Memory B cell (primary cell): ENCODE measurements at regions not wholly inside any gene's neighbourhood (a gene's known extent, or its start where the extent isn't known, plus 50 kb on each side); places are given as distances from the start of the nearest gene placed in this dataset.

Source experiments
- ATAC-seq: fragments of 150-1000 bp; cut with Tn5 transposase; 2 replicates; pipeline ENCODE4 v1.10.0; 2021; ENCODE audit warnings: low read depth, mild to moderate bottlenecking, moderate library complexity
- DNase-seq, 2 donors: peaks; one replicate each; pipeline ENCODE4 v3.0.0; 2022; ENCODE audit warnings: low spot score in 2 of 2
- H3K27ac Mint-ChIP-seq: one replicate; pipeline ENCODE4 v1.8.0; 2022; ENCODE audit warnings: mild to moderate bottlenecking, moderate library complexity, mixed read lengths
- H3K27me3 Mint-ChIP-seq: one replicate; pipeline ENCODE4 v1.8.0; 2022; ENCODE audit warnings: mixed read lengths
- H3K36me3 Mint-ChIP-seq: one replicate; pipeline ENCODE4 v1.8.0; 2022; ENCODE audit warnings: mild to moderate bottlenecking, mixed read lengths
- H3K4me1 Mint-ChIP-seq: one replicate; pipeline ENCODE4 v1.8.0; 2022; ENCODE audit warnings: mixed read lengths
- H3K4me3 Mint-ChIP-seq: one replicate; pipeline ENCODE4 v1.8.0; 2022; ENCODE audit warnings: mild to moderate bottlenecking, moderate library complexity, mixed read lengths
- H3K9me3 Mint-ChIP-seq: one replicate; pipeline ENCODE4 v1.8.0; 2022; ENCODE audit warnings: mixed read lengths

DNA sequence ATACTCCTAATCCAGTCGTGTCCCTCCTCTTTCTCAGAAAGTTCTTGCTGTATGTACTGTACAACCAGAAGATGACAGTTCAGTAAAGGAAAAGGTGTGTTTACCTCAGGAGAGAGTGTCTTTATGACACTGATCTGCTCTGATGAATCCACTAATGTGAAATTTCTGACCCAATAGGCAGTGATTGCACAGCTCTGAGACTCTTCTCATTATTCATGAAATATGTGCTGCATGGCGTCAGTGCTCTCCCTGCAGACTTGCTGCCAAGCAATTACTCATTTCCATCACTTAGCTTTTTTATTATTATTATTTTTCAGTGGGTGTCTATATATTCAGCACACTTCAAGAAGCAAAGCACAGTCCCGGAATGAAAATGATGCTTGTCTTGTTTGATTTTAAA is 389.0 kb downstream of the RASEF start:
- ATAC-seq (no peak), DNase-seq (no peak)
- Mint-ChIP-seq H3K4me1 (no peaks in the 10 kb centered on the region), H3K4me3 (no peak overlapping the region), H3K9me3 (no peaks in the 10 kb centered on the region), H3K27me3 (peaks cover 4% of the 10 kb centered on the region), H3K36me3 (no peaks in the 10 kb centered on the region), H3K27ac (no peak overlapping the region)

DNA sequence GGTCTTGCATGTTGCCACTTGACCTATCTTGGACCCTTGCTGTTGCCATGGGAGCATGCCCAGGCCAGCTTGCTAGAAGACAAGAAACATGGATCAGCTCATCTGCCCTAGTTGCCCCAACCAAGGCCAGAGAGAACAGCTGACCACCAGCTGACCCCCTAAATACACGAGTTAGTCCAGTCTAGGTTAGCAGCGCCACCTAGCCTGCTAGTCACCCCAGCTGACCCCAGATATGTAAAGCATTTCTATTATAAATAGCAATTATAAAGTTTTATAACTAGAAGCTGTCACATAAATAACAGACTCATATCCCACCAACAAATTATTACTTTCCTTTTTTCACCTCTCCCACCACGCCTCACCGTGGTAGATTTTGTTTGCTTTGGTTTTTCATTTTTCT is 387.8 kb downstream of the RASEF start:
- peaks cover 4% of the 10 kb centered on the region for H3K27me3 Mint-ChIP-seq
- H3K36me3 Mint-ChIP-seq: no peaks in the 10 kb centered on the region

DNA sequence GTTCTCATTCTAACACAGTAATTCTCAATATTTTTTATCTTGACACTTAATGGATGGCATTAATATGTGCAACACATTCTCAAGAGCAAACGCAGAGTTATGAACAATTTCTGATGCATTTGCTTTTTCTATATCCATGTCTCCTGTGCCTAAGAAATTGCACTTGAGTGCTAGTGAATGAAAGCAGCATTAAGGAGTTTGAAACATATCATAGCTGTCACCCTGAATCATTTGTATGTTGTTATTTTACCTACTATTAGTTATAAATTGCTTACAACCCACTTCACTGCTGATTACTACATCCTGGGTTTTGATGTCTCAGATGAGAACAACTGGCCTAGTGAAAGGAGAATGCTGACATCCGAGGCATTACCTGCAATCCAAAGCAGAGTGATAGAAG is 387.3 kb downstream of the RASEF start:
- Mint-ChIP-seq H3K4me1 (no peaks in the 10 kb centered on the region), H3K36me3 (no peaks in the 10 kb centered on the region), H3K4me3 (no peak overlapping the region), H3K9me3 (no peaks in the 10 kb centered on the region), H3K27ac (no peak overlapping the region), H3K27me3 (peaks cover 4% of the 10 kb centered on the region)
- DNase-seq: no peak
- no peak for ATAC-seq

More for the DNA sequence above, 387.8 kb downstream of the RASEF start:
- ATAC-seq: no peak
- Mint-ChIP-seq H3K4me3 (no peak overlapping the region), H3K27ac (no peak overlapping the region), H3K4me1 (no peaks in the 10 kb centered on the region), H3K9me3 (no peaks in the 10 kb centered on the region)
- DNase-seq: no peak

DNA sequence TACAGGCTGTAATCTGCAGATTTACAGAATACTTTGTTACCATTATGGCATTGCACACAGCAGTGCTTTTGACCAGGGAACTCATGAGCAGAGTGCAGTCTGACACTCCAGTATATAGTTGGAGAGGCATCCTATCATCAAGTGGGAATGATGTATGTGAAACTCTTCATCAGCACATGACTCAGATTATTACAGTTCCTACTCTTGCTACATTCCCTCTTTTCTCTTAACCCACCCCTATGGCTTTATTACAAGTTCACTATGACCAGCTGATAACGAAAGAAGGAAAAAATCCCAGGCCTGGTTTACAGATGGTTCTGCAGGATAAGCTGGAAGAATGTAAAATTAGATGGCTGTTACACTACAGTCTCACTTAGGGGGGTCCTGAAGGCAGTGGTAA is 385.9 kb downstream of the RASEF start:
- no peaks in the 10 kb centered on the region for H3K36me3 Mint-ChIP-seq
- DNase-seq (no peak), ATAC-seq (no peak)
- no peak overlapping the region for H3K27ac Mint-ChIP-seq
- no peaks in the 10 kb centered on the region for H3K4me1 Mint-ChIP-seq
- H3K27me3 Mint-ChIP-seq: peaks cover 2% of the 10 kb centered on the region
- H3K4me3 Mint-ChIP-seq: no peak overlapping the region
- no peaks in the 10 kb centered on the region for H3K9me3 Mint-ChIP-seq

DNA sequence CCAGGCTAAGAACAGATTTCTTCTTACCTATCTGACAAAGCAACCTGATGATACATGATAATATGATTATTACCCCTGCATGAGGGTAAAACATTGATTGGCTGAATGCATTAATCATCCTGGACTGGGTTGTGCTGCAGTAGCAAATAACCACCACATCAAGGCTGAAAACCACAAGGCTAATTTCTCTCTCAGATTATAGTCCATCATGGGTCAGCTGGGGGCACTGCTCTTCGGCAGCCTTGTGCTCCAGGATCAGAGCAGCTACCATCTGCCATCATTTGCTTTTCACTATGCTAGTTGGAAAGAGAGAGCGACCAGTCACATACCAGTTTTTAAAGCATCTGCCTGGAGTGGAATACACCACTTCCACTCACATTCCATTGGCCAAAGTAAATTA is 383.5 kb downstream of the RASEF start:
- no peak for ATAC-seq
- peaks cover 2% of the 10 kb centered on the region for H3K27me3 Mint-ChIP-seq
- H3K36me3 Mint-ChIP-seq: no peaks in the 10 kb centered on the region
- H3K4me3 Mint-ChIP-seq: no peak overlapping the region
- H3K9me3 Mint-ChIP-seq: no peaks in the 10 kb centered on the region
- H3K27ac Mint-ChIP-seq: no peak overlapping the region
- no peak for DNase-seq
- H3K4me1 Mint-ChIP-seq: no peaks in the 10 kb centered on the region

DNA sequence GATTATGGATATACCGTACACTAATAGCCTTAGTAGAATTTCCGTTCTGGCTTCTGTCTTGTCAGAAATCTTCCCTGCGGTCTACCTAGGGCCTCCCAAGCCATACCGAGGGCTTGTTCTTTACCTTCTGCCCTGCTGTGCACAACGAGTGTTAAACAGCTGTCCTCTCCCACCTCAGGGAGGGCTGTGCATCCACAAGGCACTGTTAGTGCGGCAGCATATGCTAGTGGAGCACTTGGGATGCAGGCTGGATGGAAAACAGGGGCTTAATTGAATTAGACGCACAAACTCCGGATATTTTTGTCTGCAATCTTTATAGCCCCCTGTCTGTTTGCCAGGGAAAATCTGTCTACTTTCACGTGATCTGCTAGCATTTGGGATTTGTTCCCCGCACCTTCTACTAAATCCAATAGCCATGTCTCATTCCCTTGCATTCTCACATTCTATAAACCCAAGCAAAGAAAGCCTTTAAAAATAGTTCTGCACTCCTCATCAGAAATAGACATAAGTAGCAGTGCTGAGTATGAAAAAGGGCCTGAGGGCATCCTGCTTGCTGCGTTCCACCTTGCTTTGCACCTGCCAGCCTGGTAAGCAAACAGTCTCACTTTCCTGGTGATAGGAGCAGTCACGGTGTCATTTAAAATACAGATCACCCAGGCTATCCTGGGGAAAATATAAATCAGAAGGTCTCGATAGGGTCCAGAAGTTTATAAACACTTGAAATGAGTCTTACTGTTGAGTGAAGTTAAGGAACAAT is 382.6 kb downstream of the RASEF start:
- no peak overlapping the region for H3K4me3 Mint-ChIP-seq
- no peak overlapping the region for H3K27ac Mint-ChIP-seq
- ATAC-seq: no peak
- H3K4me1 Mint-ChIP-seq: no peaks in the 10 kb centered on the region
- no peaks in the 10 kb centered on the region for H3K9me3 Mint-ChIP-seq
- DNase-seq: no peak
- H3K36me3 Mint-ChIP-seq: no peaks in the 10 kb centered on the region
- no peaks in the 10 kb centered on the region for H3K27me3 Mint-ChIP-seq

DNA sequence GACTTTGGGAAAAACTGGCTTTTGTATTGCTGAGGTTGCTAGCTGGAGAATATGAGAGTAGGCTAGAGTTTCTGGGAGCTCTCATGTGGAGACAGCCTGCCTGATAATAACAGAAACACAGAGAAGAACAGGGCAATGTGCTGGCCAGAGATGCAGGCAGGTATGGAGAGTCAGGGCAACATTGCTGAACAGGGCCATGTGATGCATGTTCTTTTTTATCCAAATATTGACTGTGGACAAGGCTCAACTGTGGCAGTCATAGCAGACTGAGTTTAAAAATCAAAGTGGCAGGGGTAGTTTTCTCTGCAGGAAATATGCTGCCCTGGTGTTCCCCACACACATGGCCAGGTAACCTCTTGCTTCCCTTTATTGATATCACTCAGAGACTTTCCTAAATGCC is 381.1 kb downstream of the RASEF start:
- Mint-ChIP-seq H3K4me3 (no peak overlapping the region), H3K9me3 (no peaks in the 10 kb centered on the region), H3K4me1 (no peaks in the 10 kb centered on the region), H3K27me3 (no peaks in the 10 kb centered on the region), H3K36me3 (no peaks in the 10 kb centered on the region), H3K27ac (no peak overlapping the region)
- no peak for DNase-seq
- ATAC-seq: no peak

DNA sequence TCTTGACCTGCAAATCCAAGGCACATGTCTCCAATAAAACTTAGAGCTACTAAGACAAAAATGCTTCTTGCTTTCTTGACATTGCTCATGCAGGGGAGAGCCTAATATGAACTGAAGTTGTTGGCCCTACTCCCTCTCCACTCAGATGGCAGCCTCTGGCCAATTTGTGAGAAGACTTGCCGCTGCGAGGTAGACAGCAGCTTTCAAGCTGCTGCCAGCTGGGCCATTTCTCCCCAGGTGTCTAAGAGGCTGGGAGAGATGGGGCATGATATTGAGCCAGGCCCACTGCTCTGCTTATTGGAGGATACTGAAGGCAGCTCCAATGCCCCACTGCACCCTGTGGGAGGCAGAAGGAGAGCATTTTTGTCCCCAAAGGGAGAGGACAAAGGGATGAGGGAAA is 380.5 kb downstream of the RASEF start:
- H3K27me3 Mint-ChIP-seq: no peaks in the 10 kb centered on the region
- H3K4me1 Mint-ChIP-seq: no peaks in the 10 kb centered on the region
- no peaks in the 10 kb centered on the region for H3K9me3 Mint-ChIP-seq
- no peak overlapping the region for H3K27ac Mint-ChIP-seq
- no peak overlapping the region for H3K4me3 Mint-ChIP-seq
- H3K36me3 Mint-ChIP-seq: no peaks in the 10 kb centered on the region
- no peak for ATAC-seq
- DNase-seq: no peak

DNA sequence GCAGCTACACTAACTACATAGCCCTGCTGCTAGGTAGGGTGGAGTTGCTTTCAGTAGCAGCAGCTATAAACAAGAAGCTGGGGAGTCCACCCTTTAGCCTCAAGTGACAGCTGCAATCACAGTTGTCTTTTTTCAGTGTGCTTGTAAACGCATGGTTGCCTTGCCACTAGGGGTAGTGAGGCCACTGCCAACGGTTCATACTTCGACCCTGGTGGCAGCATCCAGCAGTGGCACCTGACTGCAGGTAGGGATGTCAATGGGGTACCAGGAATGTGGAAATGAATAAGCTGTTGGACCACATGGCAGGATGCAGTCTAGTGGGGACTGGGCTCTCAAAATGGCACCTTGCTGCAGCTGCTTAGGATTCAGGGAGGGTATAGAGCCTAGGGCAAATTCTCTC is 367.2 kb downstream of the RASEF start:
- Mint-ChIP-seq H3K36me3 (no peaks in the 10 kb centered on the region), H3K9me3 (peaks cover 11% of the 10 kb centered on the region), H3K27ac (no peak overlapping the region), H3K4me3 (no peak overlapping the region), H3K27me3 (no peaks in the 10 kb centered on the region), H3K4me1 (no peaks in the 10 kb centered on the region)
- DNase-seq: no peak
- no peak for ATAC-seq

DNA sequence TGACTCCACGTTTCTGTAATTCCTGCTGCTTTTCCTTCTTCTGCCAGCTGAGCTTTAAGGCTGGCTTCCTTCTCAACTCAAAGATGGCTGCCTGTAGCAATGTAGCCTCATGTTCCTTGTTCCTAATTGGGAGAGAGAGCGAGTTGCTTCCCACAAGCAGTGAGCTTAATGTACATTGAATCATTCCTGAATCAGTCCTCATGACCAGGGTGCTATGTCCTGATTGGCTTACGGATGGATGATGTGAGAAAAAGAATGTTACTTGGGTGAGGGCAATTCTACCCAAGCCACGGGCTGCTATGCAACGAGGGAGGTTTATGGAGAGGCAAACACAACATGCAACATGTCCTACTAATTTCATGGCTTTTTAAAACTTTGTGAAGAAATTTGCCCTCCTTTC is 356.2 kb downstream of the RASEF start:
- H3K4me3 Mint-ChIP-seq: no peak overlapping the region
- DNase-seq (no peak), ATAC-seq (no peak)
- H3K27ac Mint-ChIP-seq: no peak overlapping the region
- H3K9me3 Mint-ChIP-seq: peaks cover 2% of the 10 kb centered on the region
- H3K4me1 Mint-ChIP-seq: no peaks in the 10 kb centered on the region
- no peaks in the 10 kb centered on the region for H3K27me3 Mint-ChIP-seq
- no peaks in the 10 kb centered on the region for H3K36me3 Mint-ChIP-seq

DNA sequence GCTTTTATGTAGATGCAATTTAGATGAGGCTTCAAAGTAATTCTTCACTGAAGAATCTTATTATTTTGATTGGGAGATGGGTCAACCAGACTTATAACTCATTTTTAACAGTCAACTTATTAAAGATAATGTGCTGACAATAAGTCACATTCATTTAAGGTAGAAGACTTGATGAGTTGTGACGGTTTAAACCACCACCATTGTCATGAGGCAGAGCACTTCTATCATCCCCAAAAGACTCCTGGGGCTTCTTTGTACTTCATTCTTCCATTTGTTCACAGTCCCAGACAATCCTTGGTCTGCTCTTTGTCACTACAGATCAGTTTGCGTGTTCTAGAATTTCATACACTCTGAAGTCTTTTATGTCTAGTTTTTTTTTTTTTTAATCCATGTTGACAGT is 346.1 kb downstream of the RASEF start:
- peaks cover 5% of the 10 kb centered on the region for H3K9me3 Mint-ChIP-seq
- H3K36me3 Mint-ChIP-seq: no peaks in the 10 kb centered on the region
- H3K27ac Mint-ChIP-seq: no peak overlapping the region
- no peak overlapping the region for H3K4me3 Mint-ChIP-seq
- H3K27me3 Mint-ChIP-seq: no peaks in the 10 kb centered on the region
- no peaks in the 10 kb centered on the region for H3K4me1 Mint-ChIP-seq
- ATAC-seq (no peak), DNase-seq (no peak)

DNA sequence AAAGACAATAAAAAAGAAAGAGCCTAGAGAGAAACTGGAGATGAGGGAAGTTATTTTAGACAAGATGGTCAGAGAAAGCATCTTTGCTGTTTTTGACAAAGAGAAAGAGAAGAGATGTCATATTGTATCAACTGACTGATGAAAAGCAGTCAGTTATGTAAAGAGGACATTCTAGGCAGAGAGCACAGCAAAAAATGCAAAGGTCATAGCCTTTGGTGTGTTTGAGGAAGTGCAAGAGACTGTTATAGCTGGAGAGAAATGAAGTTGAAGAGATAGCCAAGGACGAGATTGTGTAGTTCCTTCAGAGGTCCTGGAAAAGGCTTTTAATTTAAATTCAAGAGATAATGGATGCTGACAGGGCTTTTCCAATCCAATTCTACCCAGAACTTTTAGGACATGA is 342.4 kb downstream of the RASEF start:
- Mint-ChIP-seq H3K36me3 (no peaks in the 10 kb centered on the region), H3K9me3 (no peaks in the 10 kb centered on the region), H3K27ac (no peak overlapping the region), H3K27me3 (no peaks in the 10 kb centered on the region), H3K4me1 (no peaks in the 10 kb centered on the region), H3K4me3 (no peak overlapping the region)
- DNase-seq (no peak), ATAC-seq (no peak)

DNA sequence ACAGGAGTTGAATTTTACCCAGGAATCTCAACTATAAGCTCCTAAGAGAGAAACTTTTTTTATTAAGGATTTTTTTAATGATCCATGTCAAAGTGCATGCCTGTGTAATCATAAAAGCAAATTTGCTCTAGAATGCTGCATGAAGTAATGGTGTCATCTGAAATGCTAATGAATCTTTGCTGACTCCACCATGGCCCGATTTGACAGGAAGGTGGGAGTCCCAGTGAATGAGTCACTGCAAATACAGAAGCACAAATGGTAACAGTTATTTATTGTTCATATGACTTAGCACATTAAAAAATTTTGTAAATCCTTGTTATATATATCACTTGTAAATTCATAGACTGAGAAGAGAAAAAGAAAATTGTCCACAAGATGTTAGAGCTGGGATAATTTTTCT is 341.3 kb downstream of the RASEF start:
- Mint-ChIP-seq H3K27me3 (no peaks in the 10 kb centered on the region), H3K4me1 (no peaks in the 10 kb centered on the region), H3K4me3 (no peak overlapping the region), H3K9me3 (no peaks in the 10 kb centered on the region), H3K27ac (no peak overlapping the region), H3K36me3 (no peaks in the 10 kb centered on the region)
- ATAC-seq (no peak), DNase-seq (no peak)

DNA sequence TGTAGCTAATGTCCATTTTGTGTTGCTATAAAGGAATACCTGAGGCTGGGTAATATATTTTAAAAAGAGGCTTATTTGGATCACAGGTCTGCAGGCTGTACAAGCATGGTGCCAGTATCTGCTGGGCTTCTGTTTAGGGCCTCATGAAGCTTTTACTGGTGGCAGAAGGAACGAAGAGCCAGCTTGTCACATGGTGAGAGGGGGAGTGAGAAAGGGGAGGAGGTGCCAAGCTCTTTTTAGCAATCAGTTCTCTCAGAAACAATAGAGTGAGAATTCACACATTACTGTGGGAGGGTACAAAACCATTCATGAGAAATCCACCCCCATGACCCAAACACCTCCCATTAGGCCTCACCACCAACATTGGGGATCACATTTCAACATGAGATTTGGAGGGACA is 340.9 kb downstream of the RASEF start:
- Mint-ChIP-seq H3K27ac (no peak overlapping the region), H3K9me3 (no peaks in the 10 kb centered on the region), H3K27me3 (no peaks in the 10 kb centered on the region), H3K36me3 (no peaks in the 10 kb centered on the region), H3K4me3 (no peak overlapping the region), H3K4me1 (no peaks in the 10 kb centered on the region)
- DNase-seq: no peak
- ATAC-seq: no peak

DNA sequence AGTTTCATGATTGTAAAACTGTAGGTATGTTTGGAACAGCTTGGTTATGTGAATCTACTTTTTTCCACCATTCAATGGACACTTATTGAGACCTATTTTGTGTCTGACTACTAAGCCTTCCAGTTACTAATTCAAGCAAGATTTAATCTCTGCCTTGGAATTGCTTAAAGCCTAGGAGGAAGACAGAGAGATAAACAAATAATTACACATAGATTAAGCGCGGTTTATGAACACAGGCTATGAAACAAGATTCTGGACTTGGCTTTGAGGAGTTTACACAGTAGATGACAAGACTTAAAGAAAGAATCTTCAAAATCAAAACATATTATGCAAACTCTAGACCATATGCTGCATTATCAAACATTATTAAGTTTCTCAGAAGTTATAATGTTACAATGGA is 340.4 kb downstream of the RASEF start:
- H3K36me3 Mint-ChIP-seq: no peaks in the 10 kb centered on the region
- H3K27me3 Mint-ChIP-seq: no peaks in the 10 kb centered on the region
- H3K27ac Mint-ChIP-seq: no peak overlapping the region
- H3K9me3 Mint-ChIP-seq: no peaks in the 10 kb centered on the region
- ATAC-seq: no peak
- no peaks in the 10 kb centered on the region for H3K4me1 Mint-ChIP-seq
- H3K4me3 Mint-ChIP-seq: no peak overlapping the region
- DNase-seq: no peak
